ENCODE measurements at regions not wholly inside any gene's neighbourhood (a gene's known extent, or its start where the extent isn't known, plus 50 kb on each side); places are given as distances from the start of the nearest gene placed in this dataset.
A peak's percentile ranks its signal among the peaks of the same experiment; 100 is the strongest.

- no peak overlapping the region for H3K4ac ChIP-seq (ENCODE audit: low read depth, low read length)
- H4K8ac ChIP-seq (ENCODE audit: low read depth, low read length), result no peak overlapping the region
- H3K79me1 ChIP-seq (ENCODE audit: low read length), result no peaks in the 10 kb centered on the region
- no peak overlapping the region for H3K56ac ChIP-seq (ENCODE audit: low read length)
- no peak overlapping the region for H4K5ac ChIP-seq (ENCODE audit: low read length)
- no peaks in the 10 kb centered on the region for H3K4me1 ChIP-seq (ENCODE audit: control insufficient read depth, low read depth, low read length)
- H3K9ac ChIP-seq (ENCODE audit: low read length), result no peak overlapping the region
- no peak overlapping the region for H2BK120ac ChIP-seq (ENCODE audit: low read depth, low read length)
- H3K18ac ChIP-seq (ENCODE audit: low read length), result no peak overlapping the region
- H3K4me3 ChIP-seq (ENCODE audit: low read length), result no peak overlapping the region
- H3K27ac ChIP-seq (ENCODE audit: low read depth, low read length), result no peak overlapping the region
- no peak overlapping the region for H2BK5ac ChIP-seq (ENCODE audit: low read length)
- no peaks in the 10 kb centered on the region for H3K27me3 ChIP-seq (ENCODE audit: insufficient read depth, low read length, poor library complexity)
- H3K23ac ChIP-seq (ENCODE audit: low read length), result no peak overlapping the region
- H3K36me3 ChIP-seq (ENCODE audit: control insufficient read depth, insufficient read depth, low read length), result no peaks in the 10 kb centered on the region
- H3K79me2 ChIP-seq (ENCODE audit: control insufficient read depth, insufficient read depth, low read length), result no peaks in the 10 kb centered on the region
- WGBS (ENCODE audit: extremely low coverage, insufficient coverage, low lambda C conversion rate), result no CpG with 5 or more reads among the region's 2 CpGs
- no peak overlapping the region for H2BK15ac ChIP-seq (replicated peaks; ENCODE audit: low read depth)
- no peak overlapping the region for H2AK5ac ChIP-seq (ENCODE audit: low read length)
- no peak for DNase-seq
- H3K4me2 ChIP-seq (ENCODE audit: low read length), result no peak overlapping the region
Measured at GRCh38 chr6:78511009-78511408, 356.3 kb upstream of the IRAK1BP1 start.

- no peaks in the 10 kb centered on the region for H3K79me1 ChIP-seq (ENCODE audit: low read length)
- H2BK15ac ChIP-seq (replicated peaks; ENCODE audit: low read depth), result no peak overlapping the region
- no peaks in the 10 kb centered on the region for H3K4me1 ChIP-seq (ENCODE audit: control insufficient read depth, low read depth, low read length)
- no peak overlapping the region for H3K27ac ChIP-seq (ENCODE audit: low read depth, low read length)
- H2BK5ac ChIP-seq (ENCODE audit: low read length), result no peak overlapping the region
- no peak overlapping the region for H3K4me3 ChIP-seq (ENCODE audit: low read length)
- DNase-seq, result peak; percentile 80
- H3K4ac ChIP-seq (ENCODE audit: low read depth, low read length), result no peak overlapping the region
- no peak overlapping the region for H4K8ac ChIP-seq (ENCODE audit: low read depth, low read length)
- H3K56ac ChIP-seq (ENCODE audit: low read length), result no peak overlapping the region
- H3K23ac ChIP-seq (ENCODE audit: low read length), result no peak overlapping the region
- no peak overlapping the region for H2AK5ac ChIP-seq (ENCODE audit: low read length)
- no CpG with 5 or more reads among the region's 2 CpGs for WGBS (ENCODE audit: extremely low coverage, insufficient coverage, low lambda C conversion rate)
- H3K4me2 ChIP-seq (ENCODE audit: low read length), result no peak overlapping the region
- no peak overlapping the region for H3K18ac ChIP-seq (ENCODE audit: low read length)
- H3K79me2 ChIP-seq (ENCODE audit: control insufficient read depth, insufficient read depth, low read length), result no peaks in the 10 kb centered on the region
- no peak overlapping the region for H4K5ac ChIP-seq (ENCODE audit: low read length)
- H3K36me3 ChIP-seq (ENCODE audit: control insufficient read depth, insufficient read depth, low read length), result no peaks in the 10 kb centered on the region
- H3K9ac ChIP-seq (ENCODE audit: low read length), result no peak overlapping the region
- no peak overlapping the region for H2BK120ac ChIP-seq (ENCODE audit: low read depth, low read length)
- no peaks in the 10 kb centered on the region for H3K27me3 ChIP-seq (ENCODE audit: insufficient read depth, low read length, poor library complexity)
Measured at GRCh38 chr6:78513856-78514255, 353.5 kb upstream of the IRAK1BP1 start.

- H2BK120ac ChIP-seq (ENCODE audit: low read depth, low read length), result no peak overlapping the region
- no peaks in the 10 kb centered on the region for H3K36me3 ChIP-seq (ENCODE audit: control insufficient read depth, insufficient read depth, low read length)
- H3K27me3 ChIP-seq (ENCODE audit: insufficient read depth, low read length, poor library complexity), result no peaks in the 10 kb centered on the region
- H3K79me1 ChIP-seq (ENCODE audit: low read length), result no peaks in the 10 kb centered on the region
- no peak overlapping the region for H2BK15ac ChIP-seq (replicated peaks; ENCODE audit: low read depth)
- H3K9ac ChIP-seq (ENCODE audit: low read length), result no peak overlapping the region
- no peak overlapping the region for H3K4me3 ChIP-seq (ENCODE audit: low read length)
- H3K27ac ChIP-seq (ENCODE audit: low read depth, low read length), result no peak overlapping the region
- H3K4me2 ChIP-seq (ENCODE audit: low read length), result no peak overlapping the region
- H3K4me1 ChIP-seq (ENCODE audit: control insufficient read depth, low read depth, low read length), result no peaks in the 10 kb centered on the region
- no peak overlapping the region for H3K18ac ChIP-seq (ENCODE audit: low read length)
- WGBS (ENCODE audit: extremely low coverage, insufficient coverage, low lambda C conversion rate), result no CpG with 5 or more reads among the region's 2 CpGs
- no peak overlapping the region for H3K56ac ChIP-seq (ENCODE audit: low read length)
- H4K8ac ChIP-seq (ENCODE audit: low read depth, low read length), result no peak overlapping the region
- DNase-seq, result no peak
- no peaks in the 10 kb centered on the region for H3K79me2 ChIP-seq (ENCODE audit: control insufficient read depth, insufficient read depth, low read length)
- H3K4ac ChIP-seq (ENCODE audit: low read depth, low read length), result no peak overlapping the region
- H4K5ac ChIP-seq (ENCODE audit: low read length), result no peak overlapping the region
- no peak overlapping the region for H3K23ac ChIP-seq (ENCODE audit: low read length)
- H2AK5ac ChIP-seq (ENCODE audit: low read length), result no peak overlapping the region
- no peak overlapping the region for H2BK5ac ChIP-seq (ENCODE audit: low read length)
Measured at GRCh38 chr6:78515271-78515670, 352.1 kb upstream of the IRAK1BP1 start.

GRCh38 chr6:78517399-78517798 is 350.0 kb upstream of the IRAK1BP1 start:
- Histone ChIP-seq H2BK15ac (replicated peaks; ENCODE audit: low read depth) (no peak overlapping the region), H3K4me3 (ENCODE audit: low read length) (no peak overlapping the region), H3K27me3 (ENCODE audit: insufficient read depth, low read length, poor library complexity) (no peaks in the 10 kb centered on the region), H3K79me1 (ENCODE audit: low read length) (no peaks in the 10 kb centered on the region), H3K36me3 (ENCODE audit: control insufficient read depth, insufficient read depth, low read length) (no peaks in the 10 kb centered on the region), H3K56ac (ENCODE audit: low read length) (no peak overlapping the region), H3K18ac (ENCODE audit: low read length) (no peak overlapping the region), H3K79me2 (ENCODE audit: control insufficient read depth, insufficient read depth, low read length) (no peaks in the 10 kb centered on the region), H3K9ac (ENCODE audit: low read length) (no peak overlapping the region), H2BK5ac (ENCODE audit: low read length) (no peak overlapping the region), H2AK5ac (ENCODE audit: low read length) (no peak overlapping the region), H2BK120ac (ENCODE audit: low read depth, low read length) (no peak overlapping the region), H4K5ac (ENCODE audit: low read length) (no peak overlapping the region), H3K27ac (ENCODE audit: low read depth, low read length) (no peak overlapping the region), H3K4ac (ENCODE audit: low read depth, low read length) (no peak overlapping the region), H3K4me1 (ENCODE audit: control insufficient read depth, low read depth, low read length) (no peaks in the 10 kb centered on the region), H3K4me2 (ENCODE audit: low read length) (no peak overlapping the region), H3K23ac (ENCODE audit: low read length) (no peak overlapping the region), H4K8ac (ENCODE audit: low read depth, low read length) (no peak overlapping the region)
- peak; percentile 8 for DNase-seq
- no CpG with 5 or more reads among the region's 2 CpGs for WGBS (ENCODE audit: extremely low coverage, insufficient coverage, low lambda C conversion rate)

- no peak overlapping the region for H3K18ac ChIP-seq (ENCODE audit: low read length)
- no peak overlapping the region for H3K4me3 ChIP-seq (ENCODE audit: low read length)
- H2BK120ac ChIP-seq (ENCODE audit: low read depth, low read length), result no peak overlapping the region
- no peaks in the 10 kb centered on the region for H3K79me1 ChIP-seq (ENCODE audit: low read length)
- no peaks in the 10 kb centered on the region for H3K36me3 ChIP-seq (ENCODE audit: control insufficient read depth, insufficient read depth, low read length)
- no peaks in the 10 kb centered on the region for H3K79me2 ChIP-seq (ENCODE audit: control insufficient read depth, insufficient read depth, low read length)
- H3K4ac ChIP-seq (ENCODE audit: low read depth, low read length), result no peak overlapping the region
- H2BK15ac ChIP-seq (replicated peaks; ENCODE audit: low read depth), result no peak overlapping the region
- no peak overlapping the region for H4K5ac ChIP-seq (ENCODE audit: low read length)
- no peak overlapping the region for H2AK5ac ChIP-seq (ENCODE audit: low read length)
- H3K23ac ChIP-seq (ENCODE audit: low read length), result no peak overlapping the region
- H4K8ac ChIP-seq (ENCODE audit: low read depth, low read length), result no peak overlapping the region
- no peak overlapping the region for H3K27ac ChIP-seq (ENCODE audit: low read depth, low read length)
- H3K27me3 ChIP-seq (ENCODE audit: insufficient read depth, low read length, poor library complexity), result no peaks in the 10 kb centered on the region
- no peak overlapping the region for H3K56ac ChIP-seq (ENCODE audit: low read length)
- no peaks in the 10 kb centered on the region for H3K4me1 ChIP-seq (ENCODE audit: control insufficient read depth, low read depth, low read length)
- no peak for DNase-seq
- H3K4me2 ChIP-seq (ENCODE audit: low read length), result no peak overlapping the region
- H2BK5ac ChIP-seq (ENCODE audit: low read length), result no peak overlapping the region
- H3K9ac ChIP-seq (ENCODE audit: low read length), result no peak overlapping the region
Measured at GRCh38 chr6:78523622-78524021, 343.7 kb upstream of the IRAK1BP1 start.

GRCh38 chr6:78525976-78526375 is 341.4 kb upstream of the IRAK1BP1 start:
- Histone ChIP-seq H3K36me3 (ENCODE audit: control insufficient read depth, insufficient read depth, low read length) (no peaks in the 10 kb centered on the region), H4K5ac (ENCODE audit: low read length) (no peak overlapping the region), H3K4me2 (ENCODE audit: low read length) (no peak overlapping the region), H3K4me3 (ENCODE audit: low read length) (no peak overlapping the region), H3K4ac (ENCODE audit: low read depth, low read length) (no peak overlapping the region), H3K27ac (ENCODE audit: low read depth, low read length) (no peak overlapping the region), H2BK15ac (replicated peaks; ENCODE audit: low read depth) (no peak overlapping the region), H3K27me3 (ENCODE audit: insufficient read depth, low read length, poor library complexity) (no peaks in the 10 kb centered on the region), H3K9ac (ENCODE audit: low read length) (no peak overlapping the region), H2BK5ac (ENCODE audit: low read length) (no peak overlapping the region), H3K79me1 (ENCODE audit: low read length) (no peaks in the 10 kb centered on the region), H3K79me2 (ENCODE audit: control insufficient read depth, insufficient read depth, low read length) (no peaks in the 10 kb centered on the region), H4K8ac (ENCODE audit: low read depth, low read length) (no peak overlapping the region), H3K18ac (ENCODE audit: low read length) (no peak overlapping the region), H3K23ac (ENCODE audit: low read length) (no peak overlapping the region), H2BK120ac (ENCODE audit: low read depth, low read length) (no peak overlapping the region), H2AK5ac (ENCODE audit: low read length) (no peak overlapping the region), H3K56ac (ENCODE audit: low read length) (no peak overlapping the region), H3K4me1 (ENCODE audit: control insufficient read depth, low read depth, low read length) (no peaks in the 10 kb centered on the region)
- no CpG with 5 or more reads among the region's 2 CpGs for WGBS (ENCODE audit: extremely low coverage, insufficient coverage, low lambda C conversion rate)
- no peak for DNase-seq
